ENCODE measurements at regions not wholly inside any gene's neighbourhood (a gene's known extent, or its start where the extent isn't known, plus 50 kb on each side); places are given as distances from the start of the nearest gene placed in this dataset.

GRCh38 chr5:117999939-118000549, 988.3 kb downstream of the DTWD2 start (continued):
- TF ChIP-seq MTA3 (IDR thresholded peaks at IDR 0.05; ENCODE audit: borderline replicate concordance, low read length): 0 out of 2 replicates have a peak, but pooled peaks have one; percentile 60
- TF ChIP-seq CREM (IDR thresholded peaks at IDR 0.05; ENCODE audit: low read depth): no peak
- no peak for TF ChIP-seq EGR1 (IDR thresholded peaks at IDR 0.05; ENCODE audit: borderline replicate concordance in 1 of 2, low read depth in 2 of 2, low read length in 2 of 2)
- peak; percentile 87 for TF ChIP-seq ZNF217 (IDR thresholded peaks at IDR 0.05)
- peak; percentile 61 for TF ChIP-seq NR2F1 (conservative IDR thresholded peaks at IDR 0.05)
- peak; percentile 64 to 81 for TF ChIP-seq IKZF2 (IDR thresholded peaks at IDR 0.05)
- TF ChIP-seq ESRRA (IDR thresholded peaks at IDR 0.05; ENCODE audit: low read length): no peak
- TF ChIP-seq SUPT20H (IDR thresholded peaks at IDR 0.05; ENCODE audit: borderline replicate concordance, control insufficient read depth, low read depth, low read length): no peak
- TF ChIP-seq SMARCA5 (IDR thresholded peaks at IDR 0.05): no peak
- TF ChIP-seq SP1 (IDR thresholded peaks at IDR 0.05; ENCODE audit: low read depth, low read length): no peak
- TF ChIP-seq SPI1 (IDR thresholded peaks at IDR 0.05; ENCODE audit: borderline replicate concordance, insufficient read depth, low read depth, low read length): no peak
- TF ChIP-seq, protein P1, sequence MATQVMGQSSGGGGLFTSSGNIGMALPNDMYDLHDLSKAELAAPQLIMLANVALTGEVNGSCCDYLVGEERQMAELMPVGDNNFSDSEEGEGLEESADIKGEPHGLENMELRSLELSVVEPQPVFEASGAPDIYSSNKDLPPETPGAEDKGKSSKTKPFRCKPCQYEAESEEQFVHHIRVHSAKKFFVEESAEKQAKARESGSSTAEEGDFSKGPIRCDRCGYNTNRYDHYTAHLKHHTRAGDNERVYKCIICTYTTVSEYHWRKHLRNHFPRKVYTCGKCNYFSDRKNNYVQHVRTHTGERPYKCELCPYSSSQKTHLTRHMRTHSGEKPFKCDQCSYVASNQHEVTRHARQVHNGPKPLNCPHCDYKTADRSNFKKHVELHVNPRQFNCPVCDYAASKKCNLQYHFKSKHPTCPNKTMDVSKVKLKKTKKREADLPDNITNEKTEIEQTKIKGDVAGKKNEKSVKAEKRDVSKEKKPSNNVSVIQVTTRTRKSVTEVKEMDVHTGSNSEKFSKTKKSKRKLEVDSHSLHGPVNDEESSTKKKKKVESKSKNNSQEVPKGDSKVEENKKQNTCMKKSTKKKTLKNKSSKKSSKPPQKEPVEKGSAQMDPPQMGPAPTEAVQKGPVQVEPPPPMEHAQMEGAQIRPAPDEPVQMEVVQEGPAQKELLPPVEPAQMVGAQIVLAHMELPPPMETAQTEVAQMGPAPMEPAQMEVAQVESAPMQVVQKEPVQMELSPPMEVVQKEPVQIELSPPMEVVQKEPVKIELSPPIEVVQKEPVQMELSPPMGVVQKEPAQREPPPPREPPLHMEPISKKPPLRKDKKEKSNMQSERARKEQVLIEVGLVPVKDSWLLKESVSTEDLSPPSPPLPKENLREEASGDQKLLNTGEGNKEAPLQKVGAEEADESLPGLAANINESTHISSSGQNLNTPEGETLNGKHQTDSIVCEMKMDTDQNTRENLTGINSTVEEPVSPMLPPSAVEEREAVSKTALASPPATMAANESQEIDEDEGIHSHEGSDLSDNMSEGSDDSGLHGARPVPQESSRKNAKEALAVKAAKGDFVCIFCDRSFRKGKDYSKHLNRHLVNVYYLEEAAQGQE (IDR thresholded peaks at IDR 0.05; ENCODE audit: low read depth, low read length): no peak
- peak; percentile 48 for TF ChIP-seq MEF2B (IDR thresholded peaks at IDR 0.05; ENCODE audit: partially characterized antibody, poor library complexity, severe bottlenecking)
- no peak for TF ChIP-seq CEBPB (IDR thresholded peaks at IDR 0.05; ENCODE audit: borderline replicate concordance in 1 of 2, low read depth in 2 of 2, low read length in 2 of 2)
- peak; percentile 48; the same call in 1 of the 2 replicates for TF ChIP-seq MEF2A (IDR thresholded peaks at IDR 0.05; ENCODE audit: insufficient read depth, low read depth, low read length)

Data from GM12878 (cell line).